Prostate gland (tissue), 2 donors: ENCODE measurements at regions not wholly inside any gene's neighbourhood (a gene's known extent, or its start where the extent isn't known, plus 50 kb on each side); places are given as distances from the start of the nearest gene placed in this dataset.
"Not testable (repeated sequence)": the region's sequence is repeated elsewhere in the genome, so short reads cannot be mapped to it uniquely, and the experiment has no call there.

Experiments
- POLR2A ChIP-seq: fragments of 450-650 bp; IDR thresholded peaks from one replicate; pipeline ENCODE4 v1.6.1; 2016; ENCODE audit warnings: antibody characterized with exemption, mild to moderate bottlenecking
- TF ChIP-seq, protein P1 (sequence below), 4 experiments: fragments of 200-600 bp in 2 of 4; fragments of 450-650 bp in 2 of 4; sonication (generic) in 2 of 4; IDR thresholded peaks; 1 replicate in 3 of 4; 2 replicates in 1 of 4; pipeline ENCODE4 v1.5.1; 2016 to 2019; ENCODE audit warnings: antibody characterized with exemption in 4 of 4, mild to moderate bottlenecking in 2 of 4, moderate library complexity in 2 of 4

DNA sequence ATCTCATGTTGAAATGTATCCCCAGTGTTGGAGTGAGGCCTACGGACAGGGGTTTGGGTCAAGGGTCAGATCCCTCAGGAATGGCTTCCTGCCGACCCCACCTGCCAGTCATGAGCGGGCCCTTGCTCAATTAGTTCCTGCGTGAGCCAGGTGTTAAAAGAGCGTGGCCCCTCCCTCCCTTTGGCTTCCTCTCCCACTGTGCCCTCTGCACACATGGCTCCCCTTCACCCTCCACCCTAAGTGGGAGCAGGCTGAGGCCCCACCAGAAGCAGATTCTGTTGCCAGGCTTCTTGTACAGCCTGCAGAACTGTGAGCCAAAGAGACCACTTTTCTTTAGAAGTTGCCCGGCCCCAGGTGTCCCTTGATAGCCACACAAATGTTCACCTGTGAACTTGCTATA is 193.3 kb downstream of the NPIPB11 start:
- TF ChIP-seq POLR2A: not testable (repeated sequence)
- TF ChIP-seq, protein P1, sequence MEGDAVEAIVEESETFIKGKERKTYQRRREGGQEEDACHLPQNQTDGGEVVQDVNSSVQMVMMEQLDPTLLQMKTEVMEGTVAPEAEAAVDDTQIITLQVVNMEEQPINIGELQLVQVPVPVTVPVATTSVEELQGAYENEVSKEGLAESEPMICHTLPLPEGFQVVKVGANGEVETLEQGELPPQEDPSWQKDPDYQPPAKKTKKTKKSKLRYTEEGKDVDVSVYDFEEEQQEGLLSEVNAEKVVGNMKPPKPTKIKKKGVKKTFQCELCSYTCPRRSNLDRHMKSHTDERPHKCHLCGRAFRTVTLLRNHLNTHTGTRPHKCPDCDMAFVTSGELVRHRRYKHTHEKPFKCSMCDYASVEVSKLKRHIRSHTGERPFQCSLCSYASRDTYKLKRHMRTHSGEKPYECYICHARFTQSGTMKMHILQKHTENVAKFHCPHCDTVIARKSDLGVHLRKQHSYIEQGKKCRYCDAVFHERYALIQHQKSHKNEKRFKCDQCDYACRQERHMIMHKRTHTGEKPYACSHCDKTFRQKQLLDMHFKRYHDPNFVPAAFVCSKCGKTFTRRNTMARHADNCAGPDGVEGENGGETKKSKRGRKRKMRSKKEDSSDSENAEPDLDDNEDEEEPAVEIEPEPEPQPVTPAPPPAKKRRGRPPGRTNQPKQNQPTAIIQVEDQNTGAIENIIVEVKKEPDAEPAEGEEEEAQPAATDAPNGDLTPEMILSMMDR (IDR thresholded peaks at IDR 0.05): not testable (repeated sequence)
